D721Med (cell line): ENCODE measurements at regions not wholly inside any gene's neighbourhood (a gene's known extent, or its start where the extent isn't known, plus 50 kb on each side); places are given as distances from the start of the nearest gene placed in this dataset.

Experiments used
- DNase-seq: peaks from one replicate; pipeline ENCODE4 v3.0.0; 2011; ENCODE audit warnings: low spot score; ENCODE audit not compliant: insufficient read length
- FAIRE-seq: peaks from 2 replicates; lab custom pipeline; 2011; peaks lifted over from hg19 to GRCh38; lab: Jason Lieb, UNC
- TF ChIP-seq, protein P1 (sequence below): IDR thresholded peaks from 2 replicates; pipeline ENCODE4 v1.5.1; 2012; ENCODE audit warnings: mild to moderate bottlenecking, control low read depth; ENCODE audit not compliant: insufficient read depth; ENCODE audit errors: missing control alignments

DNA sequence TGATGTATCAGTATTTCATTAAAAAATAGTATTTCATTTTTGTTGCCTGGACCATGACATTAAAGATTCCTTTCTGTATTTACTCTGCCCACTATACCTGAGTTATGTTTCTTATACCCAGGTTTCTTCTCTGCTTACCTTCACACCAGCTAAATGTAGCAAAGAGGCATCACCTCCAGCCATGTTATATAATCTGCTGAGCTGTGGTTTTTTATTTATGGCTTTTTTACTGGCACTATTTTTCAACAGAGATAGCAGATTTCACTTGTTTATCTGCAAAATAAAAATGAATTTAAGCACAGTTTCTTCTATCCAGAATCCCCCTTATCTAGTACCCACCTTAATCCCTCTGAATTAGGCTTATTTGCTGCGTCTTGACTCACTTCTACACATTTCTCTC, 979.0 kb upstream of the MAN1A1 start:
- DNase-seq (no peak), FAIRE-seq (no peak)
- TF ChIP-seq, protein P1, sequence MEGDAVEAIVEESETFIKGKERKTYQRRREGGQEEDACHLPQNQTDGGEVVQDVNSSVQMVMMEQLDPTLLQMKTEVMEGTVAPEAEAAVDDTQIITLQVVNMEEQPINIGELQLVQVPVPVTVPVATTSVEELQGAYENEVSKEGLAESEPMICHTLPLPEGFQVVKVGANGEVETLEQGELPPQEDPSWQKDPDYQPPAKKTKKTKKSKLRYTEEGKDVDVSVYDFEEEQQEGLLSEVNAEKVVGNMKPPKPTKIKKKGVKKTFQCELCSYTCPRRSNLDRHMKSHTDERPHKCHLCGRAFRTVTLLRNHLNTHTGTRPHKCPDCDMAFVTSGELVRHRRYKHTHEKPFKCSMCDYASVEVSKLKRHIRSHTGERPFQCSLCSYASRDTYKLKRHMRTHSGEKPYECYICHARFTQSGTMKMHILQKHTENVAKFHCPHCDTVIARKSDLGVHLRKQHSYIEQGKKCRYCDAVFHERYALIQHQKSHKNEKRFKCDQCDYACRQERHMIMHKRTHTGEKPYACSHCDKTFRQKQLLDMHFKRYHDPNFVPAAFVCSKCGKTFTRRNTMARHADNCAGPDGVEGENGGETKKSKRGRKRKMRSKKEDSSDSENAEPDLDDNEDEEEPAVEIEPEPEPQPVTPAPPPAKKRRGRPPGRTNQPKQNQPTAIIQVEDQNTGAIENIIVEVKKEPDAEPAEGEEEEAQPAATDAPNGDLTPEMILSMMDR: no peak

DNA sequence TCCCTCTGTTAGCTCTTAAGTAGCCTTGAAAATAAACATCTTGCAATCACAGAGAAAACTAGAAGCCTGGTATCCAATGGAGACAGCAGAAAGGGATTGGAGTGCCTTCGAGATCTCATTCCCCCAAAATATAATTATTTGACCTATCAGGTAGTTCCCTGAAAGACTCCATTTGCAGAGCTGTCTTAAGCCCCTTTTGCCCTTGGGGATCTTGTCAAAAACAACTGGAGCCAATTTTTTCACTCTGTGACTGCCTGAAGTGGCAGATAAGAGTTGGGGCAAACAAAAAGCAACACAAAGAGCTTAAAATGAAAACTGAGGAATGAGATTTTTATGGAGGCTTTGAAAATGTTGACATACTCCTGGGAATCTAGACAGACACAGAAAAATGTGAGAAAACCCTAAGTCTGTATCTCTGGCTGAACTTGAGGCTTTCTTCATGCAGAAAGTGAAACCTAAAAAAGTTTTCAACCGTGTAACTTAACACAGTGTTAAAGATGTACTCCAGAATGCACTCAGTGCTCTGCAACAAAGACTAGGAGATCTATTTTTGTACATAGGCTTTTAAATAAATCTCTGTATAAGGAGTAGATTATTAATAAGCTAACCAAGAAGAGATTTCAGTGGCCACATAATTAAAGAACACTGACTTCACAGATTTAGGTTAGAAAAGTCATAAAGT, 971.1 kb upstream of the MAN1A1 start:
- FAIRE-seq: no peak
- no peak for DNase-seq
- TF ChIP-seq, protein P1: no peak

DNA sequence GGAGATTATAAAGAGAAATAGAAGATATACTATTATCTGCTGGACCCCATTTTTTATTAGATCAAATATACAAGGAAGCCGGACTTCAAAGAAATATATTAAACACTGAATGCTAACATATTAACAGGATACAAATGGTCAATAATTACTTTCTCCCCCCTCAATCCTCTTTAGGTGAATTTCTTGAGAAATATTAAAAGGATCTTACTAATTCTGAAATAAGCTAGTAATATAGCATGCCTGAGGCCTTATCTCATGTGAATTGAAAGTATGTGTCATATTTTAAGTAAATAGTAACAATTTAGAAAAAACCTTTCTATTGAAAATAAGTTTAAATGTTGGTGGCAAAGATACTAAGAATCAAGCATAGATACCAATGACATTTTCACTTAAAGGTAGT, 954.7 kb upstream of the MAN1A1 start:
- TF ChIP-seq, protein P1: no peak
- FAIRE-seq (no peak), DNase-seq (no peak)

DNA sequence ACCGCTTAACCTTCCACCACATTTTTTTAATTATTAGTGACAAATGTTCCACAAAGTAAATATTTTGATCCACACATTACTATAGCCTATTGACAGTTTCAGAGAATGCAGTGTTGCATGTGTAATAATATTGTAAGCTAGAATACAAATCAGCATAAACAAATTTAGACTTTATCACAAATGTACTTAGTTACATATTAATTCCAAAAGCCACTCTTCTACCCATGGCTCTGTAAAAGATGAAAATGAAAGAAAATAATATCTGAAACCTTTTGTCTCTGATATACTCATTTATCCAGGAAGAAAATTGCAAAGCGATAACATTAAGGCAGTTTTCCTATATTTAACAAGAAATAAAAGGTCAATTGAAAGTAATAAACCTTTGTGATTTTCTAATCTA, 954.0 kb upstream of the MAN1A1 start:
- DNase-seq (no peak), FAIRE-seq (peak; percentile 25)
- TF ChIP-seq, protein P1: no peak

DNA sequence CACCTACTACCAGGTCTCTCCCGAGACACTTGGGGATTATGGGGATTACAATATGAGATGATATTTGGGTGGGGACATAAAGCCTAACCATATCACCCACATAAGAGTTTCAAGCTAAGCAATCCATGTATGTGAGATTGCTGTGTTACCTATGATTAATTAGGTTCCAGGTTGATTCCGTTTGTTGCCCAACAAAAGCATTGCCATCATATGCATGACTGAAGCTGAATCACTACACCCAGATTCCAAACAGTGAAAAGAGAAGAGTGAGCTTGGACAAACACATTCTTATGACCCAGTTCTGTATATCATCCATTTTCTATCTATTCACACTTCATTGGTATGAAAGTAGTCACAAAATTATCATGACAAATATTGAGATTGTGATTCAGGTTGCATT, 952.5 kb upstream of the MAN1A1 start:
- TF ChIP-seq, protein P1: no peak
- DNase-seq (no peak), FAIRE-seq (no peak)

DNA sequence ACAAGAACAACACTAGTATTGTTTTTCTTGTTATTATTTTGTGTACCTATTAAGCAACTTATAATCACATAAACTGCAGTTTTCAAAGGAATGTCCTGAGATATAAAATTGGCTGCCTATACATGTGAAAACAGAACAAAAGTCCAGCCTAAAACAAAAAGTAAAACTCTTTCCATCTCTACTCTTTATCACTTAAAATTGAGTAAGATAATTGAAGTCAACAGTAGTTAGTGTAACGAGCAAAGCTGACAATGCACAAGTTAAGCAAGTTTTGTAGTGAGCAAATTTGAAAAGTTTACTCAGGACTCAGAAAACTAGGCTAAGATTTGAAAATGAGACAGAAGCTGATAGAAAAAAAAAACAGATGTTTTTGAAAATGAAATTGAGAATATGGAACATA, 941.4 kb upstream of the MAN1A1 start:
- DNase-seq (no peak), FAIRE-seq (peak; percentile 82)
- TF ChIP-seq, protein P1: no peak

DNA sequence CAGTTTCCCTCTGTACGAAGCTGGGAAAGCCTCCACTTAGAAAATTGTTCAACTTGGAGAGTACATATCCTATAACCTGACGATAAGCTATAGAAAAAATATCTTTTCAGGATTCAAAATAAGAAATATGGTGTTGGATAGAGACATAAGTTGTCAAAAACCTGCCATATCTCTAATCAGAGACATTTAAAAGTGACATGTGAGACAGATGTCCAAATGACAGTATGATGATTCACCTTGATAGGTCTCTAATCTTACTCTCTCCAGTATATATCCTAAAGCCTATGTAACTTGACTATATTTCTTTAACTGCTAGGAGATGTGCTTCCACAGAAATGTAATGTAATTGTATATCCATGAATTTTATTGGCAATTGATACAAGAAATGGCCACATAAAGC, 932.4 kb upstream of the MAN1A1 start:
- no peak for FAIRE-seq
- TF ChIP-seq, protein P1: no peak
- DNase-seq: no peak
